Activated CD8-positive, alpha-beta T cell treated with anti-CD3 and anti-CD28 coated beads for 36 hours (primary cell): ENCODE measurements at regions not wholly inside any gene's neighbourhood (a gene's known extent, or its start where the extent isn't known, plus 50 kb on each side); places are given as distances from the start of the nearest gene placed in this dataset.

Experiments
- ATAC-seq: fragments of 200-7000 bp; cut with Tn5 transposase; one replicate; pipeline ENCODE4 v1.10.0; 2021; ENCODE audit warnings: mild to moderate bottlenecking, moderate library complexity
- CTCF ChIA-PET: fragments of 350-600 bp; sonication (Branson Sonifier 250); formaldehyde crosslinking; loops from one replicate; lab custom pipeline; 2021; ENCODE audit warnings: antibody characterized with exemption; lab: Charles Lee
- POLR2A ChIA-PET: fragments of 350-600 bp; sonication (Branson Sonifier 250); formaldehyde crosslinking; loops from one replicate; lab custom pipeline; 2021; ENCODE audit warnings: antibody characterized with exemption; lab: Charles Lee
- DNase-seq: peaks from one replicate; pipeline ENCODE4 v3.0.0-alpha.2; 2020
- H3K27ac Mint-ChIP-seq: one replicate; pipeline ENCODE4 v1.8.0; 2021; ENCODE audit warnings: mild to moderate bottlenecking, mixed read lengths
- H3K27me3 Mint-ChIP-seq: one replicate; pipeline ENCODE4 v1.8.0; 2021; ENCODE audit warnings: mixed read lengths
- H3K36me3 Mint-ChIP-seq: one replicate; pipeline ENCODE4 v1.8.0; 2021; ENCODE audit warnings: low read depth, mixed read lengths
- H3K4me1 Mint-ChIP-seq: one replicate; pipeline ENCODE4 v1.8.0; 2021; ENCODE audit warnings: low read depth, mixed read lengths
- H3K4me3 Mint-ChIP-seq: one replicate; pipeline ENCODE4 v1.8.0; 2021; ENCODE audit warnings: mild to moderate bottlenecking, moderate library complexity, mixed read lengths
- H3K9me3 Mint-ChIP-seq: one replicate; pipeline ENCODE4 v1.8.0; 2021; ENCODE audit warnings: mixed read lengths
- intact Hi-C: fragments of 100-400 bp; cut with micrococcal nuclease; formaldehyde crosslinking; loops from one replicate; pipeline ENCODE4 v1.10.0; 2022
- TF ChIP-seq, protein P1 (sequence below): fragments of 200-600 bp; IDR thresholded peaks from one replicate; pipeline ENCODE4 v1.8.0; 2022; ENCODE audit warnings: antibody characterized with exemption, mild to moderate bottlenecking

DNA sequence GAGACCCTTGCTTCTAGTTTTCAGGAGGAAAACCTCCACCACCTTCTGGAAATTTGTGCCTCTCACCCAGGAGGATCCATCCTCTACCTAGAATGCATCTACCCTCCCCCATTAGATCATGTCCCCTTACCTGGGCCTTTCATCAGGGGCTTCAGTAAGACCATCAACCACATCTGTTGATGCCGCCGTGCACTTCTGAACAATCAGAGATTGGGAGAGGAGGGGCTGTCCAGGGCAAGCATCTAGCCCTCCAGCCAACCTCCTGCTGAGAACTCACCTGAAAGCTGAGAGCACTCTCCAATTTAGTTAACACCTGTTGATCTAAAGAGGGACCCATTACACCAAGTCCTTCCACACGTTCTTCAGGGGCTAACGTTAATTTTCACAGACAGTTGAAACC lies 57.6 kb upstream of the PIK3CG start:
- ChIA-PET POLR2A (interaction anchor here (0.7 to 1.0 kb wide), 2 partner anchors 12 to 27 kb away, joined by 3 read pairs; no protein-coding TSS in a partner anchor), CTCF (interaction anchor here (0.8 kb wide), 2 partner anchors 10 to 345 kb away, joined by 3 read pairs; no protein-coding TSS in a partner anchor)
- H3K27me3 Mint-ChIP-seq = no peaks in the 10 kb centered on the region
- ATAC-seq (no peak), DNase-seq (no peak)
- no peak overlapping the region for H3K4me3 Mint-ChIP-seq
- H3K9me3 Mint-ChIP-seq = no peaks in the 10 kb centered on the region
- peaks cover 3% of the 10 kb centered on the region for H3K4me1 Mint-ChIP-seq
- H3K27ac Mint-ChIP-seq = no peak overlapping the region
- intact Hi-C loops = no loop called here
- TF ChIP-seq, protein P1, sequence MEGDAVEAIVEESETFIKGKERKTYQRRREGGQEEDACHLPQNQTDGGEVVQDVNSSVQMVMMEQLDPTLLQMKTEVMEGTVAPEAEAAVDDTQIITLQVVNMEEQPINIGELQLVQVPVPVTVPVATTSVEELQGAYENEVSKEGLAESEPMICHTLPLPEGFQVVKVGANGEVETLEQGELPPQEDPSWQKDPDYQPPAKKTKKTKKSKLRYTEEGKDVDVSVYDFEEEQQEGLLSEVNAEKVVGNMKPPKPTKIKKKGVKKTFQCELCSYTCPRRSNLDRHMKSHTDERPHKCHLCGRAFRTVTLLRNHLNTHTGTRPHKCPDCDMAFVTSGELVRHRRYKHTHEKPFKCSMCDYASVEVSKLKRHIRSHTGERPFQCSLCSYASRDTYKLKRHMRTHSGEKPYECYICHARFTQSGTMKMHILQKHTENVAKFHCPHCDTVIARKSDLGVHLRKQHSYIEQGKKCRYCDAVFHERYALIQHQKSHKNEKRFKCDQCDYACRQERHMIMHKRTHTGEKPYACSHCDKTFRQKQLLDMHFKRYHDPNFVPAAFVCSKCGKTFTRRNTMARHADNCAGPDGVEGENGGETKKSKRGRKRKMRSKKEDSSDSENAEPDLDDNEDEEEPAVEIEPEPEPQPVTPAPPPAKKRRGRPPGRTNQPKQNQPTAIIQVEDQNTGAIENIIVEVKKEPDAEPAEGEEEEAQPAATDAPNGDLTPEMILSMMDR = no peak
- no peaks in the 10 kb centered on the region for H3K36me3 Mint-ChIP-seq

DNA sequence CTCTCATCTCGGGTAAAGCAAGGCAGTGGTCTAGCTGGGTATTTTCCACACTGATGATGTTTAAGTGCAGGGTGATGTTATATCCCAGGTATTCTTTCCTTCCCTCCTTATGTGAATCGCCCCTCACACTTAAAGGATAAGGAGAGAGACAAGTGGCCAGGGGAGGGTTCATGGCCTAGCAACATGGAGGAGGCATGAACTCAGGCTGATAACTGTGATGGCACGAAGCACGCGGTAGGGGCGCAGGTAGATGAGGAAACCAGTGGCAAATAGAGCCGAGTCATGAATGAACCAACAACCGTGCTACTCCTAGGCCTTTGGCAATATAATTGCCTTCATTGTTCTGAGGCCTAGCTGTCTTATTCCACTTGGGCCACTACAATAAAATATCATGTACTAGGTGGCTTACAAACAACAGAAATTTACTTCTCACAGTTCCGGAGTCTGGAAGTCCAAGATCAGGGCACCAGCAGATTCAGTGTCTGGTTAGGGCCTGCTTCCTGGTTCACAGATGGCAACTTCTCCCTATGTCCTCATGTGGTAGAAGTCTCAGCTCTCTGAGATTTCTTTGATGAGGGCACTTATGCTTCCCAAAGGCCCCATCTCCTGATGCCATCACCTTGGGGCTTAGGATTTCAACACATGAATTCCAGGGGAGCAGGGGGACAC lies 56.0 kb upstream of the PIK3CG start:
- ChIA-PET POLR2A (no interaction called here), CTCF (no interaction called here)
- no peaks in the 10 kb centered on the region for H3K9me3 Mint-ChIP-seq
- intact Hi-C loops = no loop called here
- H3K4me3 Mint-ChIP-seq = no peak overlapping the region
- H3K36me3 Mint-ChIP-seq = no peaks in the 10 kb centered on the region
- ATAC-seq (no peak), DNase-seq (no peak)
- no peaks in the 10 kb centered on the region for H3K27me3 Mint-ChIP-seq
- peaks cover 3% of the 10 kb centered on the region for H3K4me1 Mint-ChIP-seq
- H3K27ac Mint-ChIP-seq = no peak overlapping the region
- TF ChIP-seq, protein P1 = no peak

DNA sequence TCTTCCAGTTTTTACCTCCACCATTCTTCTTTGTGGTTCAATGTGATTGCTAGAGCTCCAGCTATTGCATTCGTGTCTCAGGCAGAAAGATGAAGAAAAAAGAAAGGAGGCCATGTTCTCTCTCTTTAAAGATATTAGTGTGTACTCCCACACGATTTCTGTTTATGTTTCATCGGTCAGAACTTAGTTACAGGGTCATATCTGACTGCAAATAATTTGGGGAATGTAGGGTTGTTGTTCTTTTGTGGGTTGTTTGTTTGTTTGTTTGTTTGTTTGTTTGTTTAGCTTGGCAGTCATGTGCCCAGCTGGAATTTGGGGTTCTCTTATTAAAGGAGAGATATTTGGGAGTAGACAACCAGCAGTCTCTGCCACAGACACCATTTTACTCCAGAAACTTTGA lies 53.6 kb upstream of the PIK3CG start:
- ATAC-seq (no peak), DNase-seq (no peak)
- TF ChIP-seq, protein P1 = no peak
- Mint-ChIP-seq H3K36me3 (no peaks in the 10 kb centered on the region), H3K4me1 (peaks cover 3% of the 10 kb centered on the region), H3K9me3 (no peaks in the 10 kb centered on the region), H3K27ac (no peak overlapping the region), H3K27me3 (no peaks in the 10 kb centered on the region), H3K4me3 (no peak overlapping the region)
- CTCF ChIA-PET = interaction anchor here (1.2 to 1.6 kb wide), 3 partner anchors 19 to 136 kb away, joined by 3 to 5 read pairs (median 3); partner anchors contain the start of gene PIK3CG
- intact Hi-C loops = no loop called here
- POLR2A ChIA-PET = no interaction called here

DNA sequence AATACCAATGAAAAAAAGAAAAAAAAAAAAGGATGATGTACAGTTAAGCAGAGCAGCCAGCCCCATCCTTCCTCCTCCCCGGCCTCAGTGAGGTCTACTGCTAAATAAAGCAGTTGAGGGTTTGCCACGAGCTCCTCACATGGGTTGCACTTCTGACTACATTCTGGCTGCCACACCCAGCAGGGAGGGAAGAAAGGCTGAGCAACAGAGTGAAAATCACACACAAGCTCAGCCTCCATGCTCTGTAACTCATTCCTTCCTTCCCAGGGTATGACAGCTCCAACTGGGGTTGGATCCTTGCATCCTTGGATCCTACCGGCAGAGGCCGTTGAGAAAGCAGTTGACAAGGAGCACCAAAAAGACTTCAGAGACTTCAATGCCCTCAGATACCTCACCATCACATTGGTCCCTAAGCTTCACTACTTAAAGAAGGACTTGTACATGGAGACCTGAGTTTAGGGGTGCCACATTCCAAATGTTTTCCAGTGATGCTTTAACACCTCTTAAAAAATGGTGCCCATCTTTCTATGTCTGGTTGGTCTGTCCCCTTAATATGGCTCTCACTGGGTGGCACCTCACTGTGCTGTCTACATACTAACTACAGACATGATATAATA lies 52.9 kb upstream of the PIK3CG start:
- intact Hi-C loops = no loop called here
- no peaks in the 10 kb centered on the region for H3K27me3 Mint-ChIP-seq
- DNase-seq (peak; percentile 15), ATAC-seq (peak; percentile 30)
- H3K4me1 Mint-ChIP-seq = peaks cover 3% of the 10 kb centered on the region
- H3K4me3 Mint-ChIP-seq = no peak overlapping the region
- H3K9me3 Mint-ChIP-seq = no peaks in the 10 kb centered on the region
- H3K36me3 Mint-ChIP-seq = no peaks in the 10 kb centered on the region
- ChIA-PET CTCF (interaction anchor here (1.0 to 1.6 kb wide), 4 partner anchors 19 to 136 kb away, joined by 3 to 5 read pairs (median 3); partner anchors contain the start of gene PIK3CG), POLR2A (no interaction called here)
- H3K27ac Mint-ChIP-seq = no peak overlapping the region
- TF ChIP-seq, protein P1 = no peak

DNA sequence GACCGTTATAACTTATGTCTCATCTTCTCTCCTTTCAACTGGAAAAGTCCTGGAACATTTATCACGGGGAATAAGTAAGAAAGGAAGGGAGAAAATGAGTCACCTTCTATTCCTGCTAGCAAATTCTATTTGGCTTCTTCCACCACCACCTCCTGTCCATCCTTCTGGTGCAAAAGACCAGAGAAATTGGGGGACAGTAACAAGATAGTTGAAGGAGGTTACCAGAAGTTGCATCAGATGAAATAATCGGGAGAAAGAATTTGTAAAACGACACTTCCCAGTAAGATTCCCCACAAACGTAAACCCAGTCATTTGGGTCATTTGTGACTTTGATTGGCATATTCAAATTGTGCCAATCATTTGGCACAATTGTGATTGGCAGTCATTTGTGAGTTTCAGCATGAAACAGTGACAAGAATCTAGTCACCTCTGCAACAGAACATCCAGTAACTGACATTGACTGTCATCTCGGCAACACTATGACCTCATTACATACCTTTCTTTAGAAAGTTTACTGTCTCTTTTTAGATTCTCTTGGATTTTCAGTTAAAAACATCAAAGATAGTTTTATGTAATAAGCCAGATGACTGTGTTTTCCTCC lies 51.3 kb upstream of the PIK3CG start:
- ChIA-PET CTCF (no interaction called here), POLR2A (no interaction called here)
- no peak overlapping the region for H3K4me3 Mint-ChIP-seq
- H3K27ac Mint-ChIP-seq = no peak overlapping the region
- TF ChIP-seq, protein P1 = no peak
- DNase-seq (no peak), ATAC-seq (no peak)
- intact Hi-C loops = no loop called here
- no peaks in the 10 kb centered on the region for H3K36me3 Mint-ChIP-seq
- no peaks in the 10 kb centered on the region for H3K27me3 Mint-ChIP-seq
- peaks cover 3% of the 10 kb centered on the region for H3K4me1 Mint-ChIP-seq
- H3K9me3 Mint-ChIP-seq = no peaks in the 10 kb centered on the region
